Endothelial cell (in vitro differentiated cells): ENCODE measurements at regions not wholly inside any gene's neighbourhood (a gene's known extent, or its start where the extent isn't known, plus 50 kb on each side); places are given as distances from the start of the nearest gene placed in this dataset.

Experiments used
- DNase-seq: peaks from one replicate; pipeline ENCODE4 v3.0.0; 2021; ENCODE audit warnings: low spot score
- H3K27ac Mint-ChIP-seq: one replicate; pipeline ENCODE4 v1.8.0; 2021; ENCODE audit warnings: mixed read lengths, inconsistent platforms; ENCODE audit not compliant: unreplicated experiment
- H3K27me3 Mint-ChIP-seq: one replicate; pipeline ENCODE4 v1.8.0; 2021; ENCODE audit warnings: mild to moderate bottlenecking, moderate library complexity, mixed read lengths, inconsistent platforms; ENCODE audit not compliant: unreplicated experiment
- H3K36me3 Mint-ChIP-seq: one replicate; pipeline ENCODE4 v1.8.0; 2021; ENCODE audit warnings: mild to moderate bottlenecking, low read depth, mixed read lengths, inconsistent platforms; ENCODE audit not compliant: unreplicated experiment
- H3K4me1 Mint-ChIP-seq: one replicate; pipeline ENCODE4 v1.8.0; 2021; ENCODE audit warnings: mild to moderate bottlenecking, mixed read lengths, inconsistent platforms; ENCODE audit not compliant: unreplicated experiment
- H3K4me3 Mint-ChIP-seq: one replicate; pipeline ENCODE4 v1.8.0; 2021; ENCODE audit warnings: mild to moderate bottlenecking, mixed read lengths, inconsistent platforms; ENCODE audit not compliant: unreplicated experiment
- H3K9me3 Mint-ChIP-seq: one replicate; pipeline ENCODE4 v1.8.0; 2021; ENCODE audit warnings: mixed read lengths, inconsistent platforms; ENCODE audit not compliant: unreplicated experiment
- CTCF ChIP-seq: fragments of 200-600 bp; sonication (generic); IDR thresholded peaks from one replicate; pipeline ENCODE4 v1.5.0; 2021; ENCODE audit warnings: antibody characterized with exemption; ENCODE audit not compliant: unreplicated experiment

- Mint-ChIP-seq H3K27me3 (peaks cover 1% of the 10 kb centered on the region), H3K9me3 (peaks cover 21% of the 10 kb centered on the region), H3K4me1 (no peaks in the 10 kb centered on the region), H3K27ac (no peak overlapping the region), H3K4me3 (no peak overlapping the region), H3K36me3 (no peaks in the 10 kb centered on the region)
- DNase-seq = no peak
- TF ChIP-seq CTCF = no peak
Measured at GRCh38 chr18:77804382-77804781, 554.7 kb downstream of the GALR1 start.

GRCh38 chr18:77807650-77808049, 558.0 kb downstream of the GALR1 start:
- peaks cover 37% of the 10 kb centered on the region for H3K9me3 Mint-ChIP-seq
- TF ChIP-seq CTCF = no peak
- H3K4me1 Mint-ChIP-seq = no peaks in the 10 kb centered on the region
- no peaks in the 10 kb centered on the region for H3K27me3 Mint-ChIP-seq
- peaks cover 4% of the 10 kb centered on the region for H3K36me3 Mint-ChIP-seq
- DNase-seq = no peak
- H3K27ac Mint-ChIP-seq = no peak overlapping the region
- no peak overlapping the region for H3K4me3 Mint-ChIP-seq

- Mint-ChIP-seq H3K27ac (no peak overlapping the region), H3K9me3 (peaks cover 36% of the 10 kb centered on the region), H3K36me3 (peaks cover 4% of the 10 kb centered on the region), H3K4me3 (no peak overlapping the region), H3K4me1 (no peaks in the 10 kb centered on the region), H3K27me3 (peaks cover 1% of the 10 kb centered on the region)
- DNase-seq = no peak
- TF ChIP-seq CTCF = no peak
Measured at GRCh38 chr18:77811503-77811902, 561.9 kb downstream of the GALR1 start.

- H3K9me3 Mint-ChIP-seq = peaks cover 49% of the 10 kb centered on the region
- peaks cover 8% of the 10 kb centered on the region for H3K36me3 Mint-ChIP-seq
- H3K27ac Mint-ChIP-seq = no peak overlapping the region
- H3K4me3 Mint-ChIP-seq = no peak overlapping the region
- no peaks in the 10 kb centered on the region for H3K4me1 Mint-ChIP-seq
- DNase-seq = no peak
- no peak for TF ChIP-seq CTCF
- H3K27me3 Mint-ChIP-seq = peaks cover 9% of the 10 kb centered on the region
Measured at GRCh38 chr18:77815666-77816338, 566.2 kb downstream of the GALR1 start.

GRCh38 chr18:77818328-77818727, 568.7 kb downstream of the GALR1 start:
- H3K9me3 Mint-ChIP-seq = peaks cover 52% of the 10 kb centered on the region
- TF ChIP-seq CTCF = no peak
- no peak overlapping the region for H3K27ac Mint-ChIP-seq
- H3K27me3 Mint-ChIP-seq = peaks cover 9% of the 10 kb centered on the region
- peaks cover 12% of the 10 kb centered on the region for H3K36me3 Mint-ChIP-seq
- no peaks in the 10 kb centered on the region for H3K4me1 Mint-ChIP-seq
- H3K4me3 Mint-ChIP-seq = no peak overlapping the region
- no peak for DNase-seq
